ENCODE measurements at regions not wholly inside any gene's neighbourhood (a gene's known extent, or its start where the extent isn't known, plus 50 kb on each side); places are given as distances from the start of the nearest gene placed in this dataset.
"Not testable (repeated sequence)": the region's sequence is repeated elsewhere in the genome, so short reads cannot be mapped to it uniquely, and the experiment has no call there.

DNA sequence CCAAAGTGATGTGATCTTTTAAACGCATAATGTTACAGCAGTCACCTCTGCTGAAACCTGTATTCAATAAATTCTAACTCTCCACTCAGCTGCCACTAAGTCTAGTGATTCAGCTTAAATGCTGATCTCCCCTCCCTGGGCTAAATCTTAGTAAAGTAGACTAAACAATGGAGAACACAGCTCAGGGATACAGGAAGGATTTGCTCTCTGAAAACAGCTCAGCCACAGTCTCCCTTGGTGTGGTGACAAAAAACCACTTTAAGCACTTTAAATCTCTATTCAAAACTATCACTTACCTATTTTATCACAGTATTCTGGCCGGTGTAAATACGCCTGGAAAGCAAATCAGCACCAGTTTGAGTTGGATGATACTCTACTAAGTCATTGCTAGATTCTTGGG, 130.6 kb downstream of the RFX6 start:
- no peak overlapping the region for H2AFZ ChIP-seq (ENCODE audit: insufficient read depth, low read depth, low read length, poor library complexity, severe bottlenecking)
- H3K79me2 ChIP-seq (ENCODE audit: control insufficient read depth, insufficient read depth, low read length): no peaks in the 10 kb centered on the region
- H3K27me3 ChIP-seq (replicated peaks in 1 of 4; ENCODE audit: control extremely low read depth in 1 of 4, control insufficient read depth in 3 of 4, insufficient read depth in 4 of 4, low read length in 3 of 4): no peaks in the 10 kb centered on the region
- H3K4me2 ChIP-seq (replicated peaks; ENCODE audit: low read depth, low read length, poor library complexity, severe bottlenecking): no peak overlapping the region
- no peaks in the 10 kb centered on the region for H3K36me3 ChIP-seq (replicated peaks in 1 of 2; ENCODE audit: control extremely low read depth in 1 of 2, control insufficient read depth in 1 of 2, extremely low read depth in 1 of 2, insufficient read depth in 2 of 2, low read length in 1 of 2)
- H3K9ac ChIP-seq (ENCODE audit: low read length): no peak overlapping the region
- Mint-ChIP-seq H3K9me3 (ENCODE audit: insufficient read depth) (no peaks in the 10 kb centered on the region), H3K27ac (no peak overlapping the region), H3K4me3 (no peak overlapping the region), H3K4me1 (no peaks in the 10 kb centered on the region), H3K27me3 (no peaks in the 10 kb centered on the region)
- ChIA-PET POLR2A (no interaction called here), CTCF (no interaction called here)
- TF ChIP-seq EZH2 (IDR thresholded peaks at IDR 0.05; ENCODE audit: borderline replicate concordance, insufficient read depth, low read depth, low read length, poor library complexity, severe bottlenecking): no peak
- DNase-seq: no peak
- H3K4me3 ChIP-seq (ENCODE audit: control extremely low read depth in 1 of 5, extremely low read depth in 1 of 5, insufficient read depth in 1 of 5, low read depth in 2 of 5, low read length in 4 of 5): no peak overlapping the region
- H4K20me1 ChIP-seq (ENCODE audit: control insufficient read depth, insufficient read depth, low read length, poor library complexity, severe bottlenecking): no peaks in the 10 kb centered on the region
- H3K27ac ChIP-seq (ENCODE audit: low read length in 2 of 2): no peak overlapping the region
- no peaks in the 10 kb centered on the region for H3K4me1 ChIP-seq (ENCODE audit: control insufficient read depth in 2 of 2, insufficient read depth in 2 of 2, low read length in 2 of 2)
- no CpG with 5 or more reads among the region's 3 CpGs for WGBS (ENCODE audit: insufficient coverage)
- intact Hi-C loops (cut with micrococcal nuclease): no loop called here
- H3K9me3 ChIP-seq (ENCODE audit: control extremely low read depth in 1 of 3, control insufficient read depth in 2 of 3, insufficient read depth in 1 of 3, low read length in 2 of 3): no peaks in the 10 kb centered on the region
- no peak for ATAC-seq (ENCODE audit: low read depth)

DNA sequence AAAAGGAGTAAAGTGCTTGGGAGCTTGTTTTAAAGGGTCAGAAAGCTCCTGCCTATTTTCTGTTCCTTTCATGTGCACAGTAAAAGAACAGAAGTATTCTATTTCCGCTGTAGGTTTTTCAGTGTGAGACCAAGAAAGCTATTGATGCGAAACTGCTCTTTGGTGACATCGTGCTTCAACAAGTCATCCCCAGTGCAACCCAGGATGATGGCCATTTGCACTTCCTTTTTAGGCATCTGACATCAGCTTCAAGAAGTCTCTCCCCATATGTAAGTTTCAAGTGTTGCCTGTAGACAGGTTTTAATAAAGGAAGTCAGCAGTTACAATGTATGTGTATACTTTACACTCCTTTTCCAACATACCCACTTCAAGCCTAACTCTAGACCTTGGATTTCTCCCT, 131.6 kb downstream of the RFX6 start:
- H3K4me1 Mint-ChIP-seq: no peaks in the 10 kb centered on the region
- Histone ChIP-seq H3K4me2 (replicated peaks; ENCODE audit: low read depth, low read length, poor library complexity, severe bottlenecking) (no peak overlapping the region), H3K4me3 (ENCODE audit: control extremely low read depth in 1 of 5, extremely low read depth in 1 of 5, insufficient read depth in 1 of 5, low read depth in 2 of 5, low read length in 4 of 5) (no peak overlapping the region), H4K20me1 (ENCODE audit: control insufficient read depth, insufficient read depth, low read length, poor library complexity, severe bottlenecking) (no peaks in the 10 kb centered on the region), H3K9ac (ENCODE audit: low read length) (no peak overlapping the region), H3K4me1 (ENCODE audit: control insufficient read depth in 2 of 2, insufficient read depth in 2 of 2, low read length in 2 of 2) (no peaks in the 10 kb centered on the region), H3K79me2 (ENCODE audit: control insufficient read depth, insufficient read depth, low read length) (no peaks in the 10 kb centered on the region), H3K9me3 (ENCODE audit: control extremely low read depth in 1 of 3, control insufficient read depth in 2 of 3, insufficient read depth in 1 of 3, low read length in 2 of 3) (no peaks in the 10 kb centered on the region), H3K27ac (ENCODE audit: low read length in 2 of 2) (no peak overlapping the region), H2AFZ (ENCODE audit: insufficient read depth, low read depth, low read length, poor library complexity, severe bottlenecking) (no peak overlapping the region), H3K36me3 (replicated peaks in 1 of 2; ENCODE audit: control extremely low read depth in 1 of 2, control insufficient read depth in 1 of 2, extremely low read depth in 1 of 2, insufficient read depth in 2 of 2, low read length in 1 of 2) (no peaks in the 10 kb centered on the region), H3K27me3 (replicated peaks in 1 of 4; ENCODE audit: control extremely low read depth in 1 of 4, control insufficient read depth in 3 of 4, insufficient read depth in 4 of 4, low read length in 3 of 4) (no peaks in the 10 kb centered on the region)
- 89% methylated on average over 3 of the region's 3 CpGs for WGBS (ENCODE audit: insufficient coverage)
- no peak for TF ChIP-seq EZH2 (IDR thresholded peaks at IDR 0.05; ENCODE audit: borderline replicate concordance, insufficient read depth, low read depth, low read length, poor library complexity, severe bottlenecking)
- no peak for TF ChIP-seq CTCF (IDR thresholded peaks at IDR 0.05)
- intact Hi-C loops (cut with micrococcal nuclease): no loop called here
- no peak overlapping the region for H3K4me3 Mint-ChIP-seq
- H3K27ac Mint-ChIP-seq: no peak overlapping the region
- ChIA-PET POLR2A (no interaction called here), CTCF (no interaction called here)
- ATAC-seq (ENCODE audit: low read depth) (no peak), DNase-seq (no peak)
- no peaks in the 10 kb centered on the region for H3K27me3 Mint-ChIP-seq
- no peaks in the 10 kb centered on the region for H3K9me3 Mint-ChIP-seq (ENCODE audit: insufficient read depth)

GRCh38 chr6:117014641-117015473, 137.8 kb downstream of the RFX6 start:
- DNase-seq; H3K4me3 Mint-ChIP-seq; H3K4me1 ChIP-seq (ENCODE audit: control insufficient read depth in 2 of 2, insufficient read depth in 2 of 2, low read length in 2 of 2); H3K27me3 ChIP-seq (replicated peaks in 1 of 4; ENCODE audit: control extremely low read depth in 1 of 4, control insufficient read depth in 3 of 4, insufficient read depth in 4 of 4, low read length in 3 of 4); H3K27ac ChIP-seq (ENCODE audit: low read length in 2 of 2); H3K27me3 Mint-ChIP-seq; H2AFZ ChIP-seq (ENCODE audit: insufficient read depth, low read depth, low read length, poor library complexity, severe bottlenecking); H3K4me2 ChIP-seq (replicated peaks; ENCODE audit: low read depth, low read length, poor library complexity, severe bottlenecking); ATAC-seq (ENCODE audit: low read depth); H3K4me1 Mint-ChIP-seq; H3K4me3 ChIP-seq (ENCODE audit: control extremely low read depth in 1 of 5, extremely low read depth in 1 of 5, insufficient read depth in 1 of 5, low read depth in 2 of 5, low read length in 4 of 5); H3K9me3 ChIP-seq (ENCODE audit: control extremely low read depth in 1 of 3, control insufficient read depth in 2 of 3, insufficient read depth in 1 of 3, low read length in 2 of 3); POLR2A ChIA-PET; H3K9ac ChIP-seq (ENCODE audit: low read length); CTCF ChIA-PET; H3K36me3 ChIP-seq (replicated peaks in 1 of 2; ENCODE audit: control extremely low read depth in 1 of 2, control insufficient read depth in 1 of 2, extremely low read depth in 1 of 2, insufficient read depth in 2 of 2, low read length in 1 of 2); H4K20me1 ChIP-seq (ENCODE audit: control insufficient read depth, insufficient read depth, low read length, poor library complexity, severe bottlenecking); intact Hi-C loops (cut with micrococcal nuclease); H3K79me2 ChIP-seq (ENCODE audit: control insufficient read depth, insufficient read depth, low read length); H3K27ac Mint-ChIP-seq; H3K9me3 Mint-ChIP-seq (ENCODE audit: insufficient read depth): not testable (repeated sequence)
- WGBS (ENCODE audit: insufficient coverage): 93% methylated on average over 36 of the region's 43 CpGs

Measured in B cell (primary cell).